Ishikawa (cell line): ENCODE measurements at regions not wholly inside any gene's neighbourhood (a gene's known extent, or its start where the extent isn't known, plus 50 kb on each side); places are given as distances from the start of the nearest gene placed in this dataset.

Source experiments
- CREB1 ChIP-seq: IDR thresholded peaks from 2 replicates; pipeline ENCODE4 v1.6.1; 2012; ENCODE audit warnings: low read depth
- EP300 ChIP-seq: IDR thresholded peaks from 2 replicates; pipeline ENCODE4 v1.6.1; 2012; ENCODE audit warnings: borderline replicate concordance
- FOXM1 ChIP-seq: IDR thresholded peaks from 2 replicates; pipeline ENCODE4 v1.6.1; 2012; ENCODE audit warnings: low read depth, borderline replicate concordance
- TCF12 ChIP-seq: IDR thresholded peaks from 2 replicates; pipeline ENCODE4 v1.6.1; 2012; ENCODE audit warnings: low read depth
- YY1 ChIP-seq: IDR thresholded peaks from 2 replicates; pipeline ENCODE4 v1.6.1; 2012; ENCODE audit warnings: low read depth
- TF ChIP-seq, protein P1 (sequence below): IDR thresholded peaks from 2 replicates; pipeline ENCODE4 v1.6.1; 2012; ENCODE audit warnings: low read depth, mild to moderate bottlenecking
- TF ChIP-seq, protein P2 (sequence below): IDR thresholded peaks from 2 replicates; pipeline ENCODE4 v1.6.1; 2012

DNA sequence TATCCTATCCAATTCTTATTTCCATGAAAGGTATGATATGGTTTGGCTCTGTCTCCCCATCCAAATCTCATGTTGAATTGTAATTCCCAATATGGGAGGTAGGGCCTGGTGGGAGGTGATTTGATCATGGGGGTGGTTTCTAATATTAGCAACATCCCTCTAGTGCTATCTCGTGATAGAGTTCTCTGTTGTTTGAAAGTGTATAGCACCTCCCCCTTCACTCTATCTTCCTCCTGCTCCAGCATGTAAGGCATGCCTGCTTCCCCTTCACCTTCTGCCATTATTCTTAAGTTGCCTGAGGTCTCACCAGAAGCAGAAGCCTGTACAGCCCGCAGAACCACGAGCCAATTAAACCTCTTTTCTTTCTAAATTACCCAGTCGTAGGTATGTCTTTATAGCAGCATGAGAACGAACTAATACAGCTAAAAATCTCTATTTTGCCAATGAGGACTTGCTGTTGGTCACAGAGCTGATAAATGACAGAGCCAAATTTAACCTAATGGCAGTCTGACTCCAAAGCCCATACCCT, 247.2 kb downstream of the HNRNPD start:
- no peak for TF ChIP-seq CREB1
- TF ChIP-seq, protein P1, sequence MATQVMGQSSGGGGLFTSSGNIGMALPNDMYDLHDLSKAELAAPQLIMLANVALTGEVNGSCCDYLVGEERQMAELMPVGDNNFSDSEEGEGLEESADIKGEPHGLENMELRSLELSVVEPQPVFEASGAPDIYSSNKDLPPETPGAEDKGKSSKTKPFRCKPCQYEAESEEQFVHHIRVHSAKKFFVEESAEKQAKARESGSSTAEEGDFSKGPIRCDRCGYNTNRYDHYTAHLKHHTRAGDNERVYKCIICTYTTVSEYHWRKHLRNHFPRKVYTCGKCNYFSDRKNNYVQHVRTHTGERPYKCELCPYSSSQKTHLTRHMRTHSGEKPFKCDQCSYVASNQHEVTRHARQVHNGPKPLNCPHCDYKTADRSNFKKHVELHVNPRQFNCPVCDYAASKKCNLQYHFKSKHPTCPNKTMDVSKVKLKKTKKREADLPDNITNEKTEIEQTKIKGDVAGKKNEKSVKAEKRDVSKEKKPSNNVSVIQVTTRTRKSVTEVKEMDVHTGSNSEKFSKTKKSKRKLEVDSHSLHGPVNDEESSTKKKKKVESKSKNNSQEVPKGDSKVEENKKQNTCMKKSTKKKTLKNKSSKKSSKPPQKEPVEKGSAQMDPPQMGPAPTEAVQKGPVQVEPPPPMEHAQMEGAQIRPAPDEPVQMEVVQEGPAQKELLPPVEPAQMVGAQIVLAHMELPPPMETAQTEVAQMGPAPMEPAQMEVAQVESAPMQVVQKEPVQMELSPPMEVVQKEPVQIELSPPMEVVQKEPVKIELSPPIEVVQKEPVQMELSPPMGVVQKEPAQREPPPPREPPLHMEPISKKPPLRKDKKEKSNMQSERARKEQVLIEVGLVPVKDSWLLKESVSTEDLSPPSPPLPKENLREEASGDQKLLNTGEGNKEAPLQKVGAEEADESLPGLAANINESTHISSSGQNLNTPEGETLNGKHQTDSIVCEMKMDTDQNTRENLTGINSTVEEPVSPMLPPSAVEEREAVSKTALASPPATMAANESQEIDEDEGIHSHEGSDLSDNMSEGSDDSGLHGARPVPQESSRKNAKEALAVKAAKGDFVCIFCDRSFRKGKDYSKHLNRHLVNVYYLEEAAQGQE, result no peak
- no peak for TF ChIP-seq TCF12
- TF ChIP-seq, protein P2, sequence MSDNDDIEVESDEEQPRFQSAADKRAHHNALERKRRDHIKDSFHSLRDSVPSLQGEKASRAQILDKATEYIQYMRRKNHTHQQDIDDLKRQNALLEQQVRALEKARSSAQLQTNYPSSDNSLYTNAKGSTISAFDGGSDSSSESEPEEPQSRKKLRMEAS, result no peak
- TF ChIP-seq FOXM1, result no peak
- no peak for TF ChIP-seq YY1
- TF ChIP-seq EP300, result no peak
